Liver (tissue), 8 donors: ENCODE measurements at regions not wholly inside any gene's neighbourhood (a gene's known extent, or its start where the extent isn't known, plus 50 kb on each side); places are given as distances from the start of the nearest gene placed in this dataset.

Source experiments
- DNase-seq: peaks from one replicate; pipeline ENCODE4 v3.0.0-alpha.2; 2017; ENCODE audit warnings: low spot score
- H3K27ac ChIP-seq, 2 donors: one replicate each; pipeline ENCODE4 v1.7.0; 2013; ENCODE audit warnings: inconsistent platforms in 2 of 2, low read length in 2 of 2, control low read depth in 1 of 2, low read depth in 1 of 2, mild to moderate bottlenecking in 1 of 2
- H3K27me3 ChIP-seq, 4 donors: one replicate each; pipeline versions ENCODE4 v1.6.1 to v1.7.0; 2013; ENCODE audit warnings: low read length in 3 of 4, inconsistent platforms in 1 of 4, mild to moderate bottlenecking in 1 of 4, moderate library complexity in 1 of 4; ENCODE audit not compliant: control insufficient read depth in 4 of 4, insufficient read depth in 4 of 4
- H3K36me3 ChIP-seq, 4 donors: one replicate each; pipeline versions ENCODE4 v1.6.1 to v1.7.0; 2013; ENCODE audit warnings: low read length in 3 of 4, mild to moderate bottlenecking in 3 of 4, low read depth in 1 of 4, moderate library complexity in 1 of 4; ENCODE audit not compliant: control insufficient read depth in 4 of 4, insufficient read depth in 3 of 4
- H3K4me1 ChIP-seq, 4 donors: one replicate each; pipeline versions ENCODE4 v1.6.1 to v1.7.0; 2013; ENCODE audit warnings: low read length in 3 of 4, mild to moderate bottlenecking in 3 of 4, moderate library complexity in 1 of 4; ENCODE audit not compliant: control insufficient read depth in 4 of 4, insufficient read depth in 4 of 4
- H3K4me3 ChIP-seq, 3 donors: one replicate each; pipeline versions ENCODE4 v1.6.1 to v1.7.0; 2013; ENCODE audit warnings: low read length in 3 of 3, control low read depth in 1 of 3, low read depth in 1 of 3, mild to moderate bottlenecking in 1 of 3
- H3K9ac ChIP-seq, 2 donors: one replicate each; pipeline ENCODE4 v1.7.0; 2013; ENCODE audit warnings: low read length in 2 of 2, mild to moderate bottlenecking in 2 of 2, moderate library complexity in 2 of 2, control low read depth in 1 of 2, low read depth in 1 of 2
- H3K9me3 ChIP-seq, 4 donors: one replicate each; pipeline versions ENCODE4 v1.6.1 to v1.7.0; 2013; ENCODE audit warnings: low read length in 3 of 4; ENCODE audit not compliant: control insufficient read depth in 4 of 4
- ATF3 ChIP-seq: IDR thresholded peaks from 2 replicates; pipeline ENCODE4 v1.6.1; 2016; ENCODE audit warnings: antibody characterized with exemption
- CTCF ChIP-seq: fragments of 150-350 bp; IDR thresholded peaks from 2 replicates; pipeline ENCODE4 v1.5.1; 2017; ENCODE audit warnings: improper control_type of control experiment, low read depth, low read length; ENCODE audit not compliant: missing input control
- EGR1 ChIP-seq, 2 donors: IDR thresholded peaks; 2 replicates each; pipeline ENCODE4 v1.6.1; 2016 to 2018; ENCODE audit warnings: antibody characterized with exemption in 2 of 2, low read depth in 2 of 2
- FOXA1 ChIP-seq: IDR thresholded peaks from 2 replicates; pipeline ENCODE4 v1.6.1; 2016; ENCODE audit warnings: antibody characterized with exemption
- FOXA2 ChIP-seq: IDR thresholded peaks from 2 replicates; pipeline ENCODE4 v1.6.1; 2016; ENCODE audit warnings: antibody characterized with exemption
- GABPA ChIP-seq, 2 donors: IDR thresholded peaks in 1 of 2; conservative IDR thresholded peaks in 1 of 2; 2 replicates each; pipeline ENCODE4 v1.6.1; 2016; ENCODE audit warnings: antibody characterized with exemption in 2 of 2, mild to moderate bottlenecking in 1 of 2, moderate library complexity in 1 of 2
- HNF4A ChIP-seq, 2 donors: conservative IDR thresholded peaks; 2 replicates each; pipeline ENCODE4 v1.6.1; 2016; ENCODE audit warnings: antibody characterized with exemption in 2 of 2, mild to moderate bottlenecking in 2 of 2
- HNF4G ChIP-seq: IDR thresholded peaks from 2 replicates; pipeline ENCODE4 v1.6.1; 2016; ENCODE audit warnings: antibody characterized with exemption
- JUND ChIP-seq, 2 donors: IDR thresholded peaks; 2 replicates each; pipeline ENCODE4 v1.6.1; 2016; ENCODE audit warnings: antibody characterized with exemption in 2 of 2
- MAX ChIP-seq: IDR thresholded peaks from 2 replicates; pipeline ENCODE4 v1.6.1; 2016; ENCODE audit warnings: antibody characterized with exemption
- NR2F2 ChIP-seq: IDR thresholded peaks from 2 replicates; pipeline ENCODE4 v1.6.1; 2016; ENCODE audit warnings: antibody characterized with exemption
- RAD21 ChIP-seq, 2 donors: IDR thresholded peaks; 2 replicates each; pipeline ENCODE4 v1.6.1; 2016; ENCODE audit warnings: antibody characterized with exemption in 2 of 2, mild to moderate bottlenecking in 2 of 2
- REST ChIP-seq: IDR thresholded peaks from 2 replicates; pipeline ENCODE4 v1.6.1; 2016; ENCODE audit warnings: antibody characterized with exemption, mild to moderate bottlenecking
- RXRA ChIP-seq, 2 donors: IDR thresholded peaks; 2 replicates each; pipeline ENCODE4 v1.6.1; 2017 to 2018; ENCODE audit warnings: antibody characterized with exemption in 2 of 2, mild to moderate bottlenecking in 1 of 2
- TAF1 ChIP-seq: conservative IDR thresholded peaks from 2 replicates; pipeline ENCODE4 v1.6.1; 2016; ENCODE audit warnings: antibody characterized with exemption, mild to moderate bottlenecking
- YY1 ChIP-seq: IDR thresholded peaks from 2 replicates; pipeline ENCODE4 v1.6.1; 2016; ENCODE audit warnings: antibody characterized with exemption, mild to moderate bottlenecking
- ZBTB33 ChIP-seq: IDR thresholded peaks from 2 replicates; pipeline ENCODE4 v1.6.1; 2016; ENCODE audit warnings: antibody characterized with exemption
- WGBS: extraction: QIAGEN DNeasy Blood & Tissue Kit; methylation state at CpG from one replicate; pipeline ENCODE4 v1.1.7; 2013; 5-methylcytosine and 5-hydroxymethylcytosine counted together
- donor health status: healthy.
- donor health status: healthy.
- donor health status: healthy.
- donor health status: healthy.
- donor health status: healthy.

GRCh38 chr17:55986817-55987216 is 166.5 kb upstream of the ANKFN1 start:
- WGBS: 85% methylated on average over 4 of the region's 4 CpGs
- peaks cover 0 to 4% (median 0%) of the 10 kb centered on the region in 4 donors for H3K27me3 ChIP-seq
- no peaks in the 10 kb centered on the region for H3K9me3 ChIP-seq
- H3K4me1 ChIP-seq: no peaks in the 10 kb centered on the region
- TF ChIP-seq JUND (IDR thresholded peaks at IDR 0.05) (no peak), GABPA (IDR thresholded peaks at IDR 0.05 in 1 of 2, conservative IDR thresholded peaks at IDR 0.05 in 1 of 2) (no peak), RXRA (IDR thresholded peaks at IDR 0.05) (no peak), RAD21 (IDR thresholded peaks at IDR 0.05) (no peak), EGR1 (IDR thresholded peaks at IDR 0.05; ENCODE audit: low read depth in 2 of 2) (no peak), NR2F2 (no peak), CTCF (no peak), FOXA1 (no peak)
- H3K27ac ChIP-seq: no peak overlapping the region
- no peaks in the 10 kb centered on the region for H3K36me3 ChIP-seq
- no peak overlapping the region for H3K9ac ChIP-seq
- no peak for DNase-seq
- H3K4me3 ChIP-seq: no peak overlapping the region

- Histone ChIP-seq H3K4me1 (no peaks in the 10 kb centered on the region), H3K27me3 (no peaks in the 10 kb centered on the region), H3K27ac (no peak overlapping the region), H3K4me3 (no peak overlapping the region), H3K9ac (no peak overlapping the region), H3K36me3 (no peaks in the 10 kb centered on the region), H3K9me3 (no peaks in the 10 kb centered on the region)
- DNase-seq: no peak
- no peak for TF ChIP-seq TAF1
- 59% methylated on average over 3 of the region's 3 CpGs for WGBS
Measured at GRCh38 chr17:55988861-55989260, 164.4 kb upstream of the ANKFN1 start.

GRCh38 chr17:55990332-55991006 is 162.8 kb upstream of the ANKFN1 start:
- Histone ChIP-seq H3K4me3 (no peak overlapping the region), H3K9me3 (no peaks in the 10 kb centered on the region), H3K4me1 (no peaks in the 10 kb centered on the region), H3K27ac (no peak overlapping the region), H3K9ac (no peak overlapping the region), H3K36me3 (no peaks in the 10 kb centered on the region), H3K27me3 (no peaks in the 10 kb centered on the region)
- no peak for DNase-seq
- WGBS: 41% methylated on average over 10 of the region's 10 CpGs
- TF ChIP-seq REST (no peak), MAX (no peak), EGR1 (IDR thresholded peaks at IDR 0.05; ENCODE audit: low read depth in 2 of 2) (no peak), CTCF (no peak), ATF3 (no peak), JUND (IDR thresholded peaks at IDR 0.05) (no peak), RXRA (IDR thresholded peaks at IDR 0.05) (no peak), HNF4G (no peak), RAD21 (IDR thresholded peaks at IDR 0.05) (no peak), TAF1 (no peak), HNF4A (conservative IDR thresholded peaks at IDR 0.05) (no peak), ZBTB33 (no peak), NR2F2 (no peak), GABPA (IDR thresholded peaks at IDR 0.05 in 1 of 2, conservative IDR thresholded peaks at IDR 0.05 in 1 of 2) (no peak), FOXA1 (no peak), YY1 (no peak), FOXA2 (no peak)
